ENCODE measurements at regions not wholly inside any gene's neighbourhood (a gene's known extent, or its start where the extent isn't known, plus 50 kb on each side); places are given as distances from the start of the nearest gene placed in this dataset.

GRCh38 chr1:232267092-232267836 is 362.7 kb downstream of the SIPA1L2 start:
- TF ChIP-seq, protein P1, sequence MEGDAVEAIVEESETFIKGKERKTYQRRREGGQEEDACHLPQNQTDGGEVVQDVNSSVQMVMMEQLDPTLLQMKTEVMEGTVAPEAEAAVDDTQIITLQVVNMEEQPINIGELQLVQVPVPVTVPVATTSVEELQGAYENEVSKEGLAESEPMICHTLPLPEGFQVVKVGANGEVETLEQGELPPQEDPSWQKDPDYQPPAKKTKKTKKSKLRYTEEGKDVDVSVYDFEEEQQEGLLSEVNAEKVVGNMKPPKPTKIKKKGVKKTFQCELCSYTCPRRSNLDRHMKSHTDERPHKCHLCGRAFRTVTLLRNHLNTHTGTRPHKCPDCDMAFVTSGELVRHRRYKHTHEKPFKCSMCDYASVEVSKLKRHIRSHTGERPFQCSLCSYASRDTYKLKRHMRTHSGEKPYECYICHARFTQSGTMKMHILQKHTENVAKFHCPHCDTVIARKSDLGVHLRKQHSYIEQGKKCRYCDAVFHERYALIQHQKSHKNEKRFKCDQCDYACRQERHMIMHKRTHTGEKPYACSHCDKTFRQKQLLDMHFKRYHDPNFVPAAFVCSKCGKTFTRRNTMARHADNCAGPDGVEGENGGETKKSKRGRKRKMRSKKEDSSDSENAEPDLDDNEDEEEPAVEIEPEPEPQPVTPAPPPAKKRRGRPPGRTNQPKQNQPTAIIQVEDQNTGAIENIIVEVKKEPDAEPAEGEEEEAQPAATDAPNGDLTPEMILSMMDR (IDR thresholded peaks at IDR 0.05), result no peak
- TF ChIP-seq POLR2A (IDR thresholded peaks at IDR 0.05), result no peak
- no peak for TF ChIP-seq EP300 (IDR thresholded peaks at IDR 0.05)
- no peak for TF ChIP-seq POLR2AphosphoS5 (IDR thresholded peaks at IDR 0.05)
- Histone ChIP-seq H3K27me3 (no peaks in the 10 kb centered on the region), H3K9me3 (no peaks in the 10 kb centered on the region), H3K36me3 (no peaks in the 10 kb centered on the region), H3K4me1 (no peaks in the 10 kb centered on the region), H3K4me3 (no peak overlapping the region), H3K27ac (no peak overlapping the region)
- no peak for DNase-seq (ENCODE audit: low spot score in 2 of 2)
- 80% methylated on average over 5 of the region's 5 CpGs for WGBS

- Histone ChIP-seq H3K9me3 (no peaks in the 10 kb centered on the region), H3K27ac (no peak overlapping the region), H3K36me3 (no peaks in the 10 kb centered on the region), H3K4me1 (peaks cover 4% of the 10 kb centered on the region), H3K4me3 (no peak overlapping the region), H3K27me3 (no peaks in the 10 kb centered on the region)
- TF ChIP-seq POLR2A (IDR thresholded peaks at IDR 0.05) (no peak), POLR2AphosphoS5 (IDR thresholded peaks at IDR 0.05) (no peak), EP300 (IDR thresholded peaks at IDR 0.05) (no peak)
- TF ChIP-seq, protein P1 (IDR thresholded peaks at IDR 0.05), result no peak
- 92% methylated on average over 3 of the region's 3 CpGs for WGBS
- no peak for DNase-seq (ENCODE audit: low spot score in 2 of 2)
Measured at GRCh38 chr1:232263452-232263851, 366.5 kb downstream of the SIPA1L2 start.

- no peaks in the 10 kb centered on the region for H3K36me3 ChIP-seq
- no peak for DNase-seq (ENCODE audit: low spot score in 2 of 2)
- H3K27ac ChIP-seq, result no peak overlapping the region
- WGBS, result 98% methylated on average over 3 of the region's 3 CpGs
- H3K9me3 ChIP-seq, result no peaks in the 10 kb centered on the region
- H3K27me3 ChIP-seq, result no peaks in the 10 kb centered on the region
- no peak for TF ChIP-seq EP300 (IDR thresholded peaks at IDR 0.05)
- TF ChIP-seq, protein P1 (IDR thresholded peaks at IDR 0.05), result no peak
- no peak for TF ChIP-seq POLR2A (IDR thresholded peaks at IDR 0.05)
- TF ChIP-seq POLR2AphosphoS5 (IDR thresholded peaks at IDR 0.05), result no peak
- no peak overlapping the region for H3K4me3 ChIP-seq
- H3K4me1 ChIP-seq, result peaks cover 4% of the 10 kb centered on the region
Measured at GRCh38 chr1:232262991-232263390, 366.9 kb downstream of the SIPA1L2 start.

DNA sequence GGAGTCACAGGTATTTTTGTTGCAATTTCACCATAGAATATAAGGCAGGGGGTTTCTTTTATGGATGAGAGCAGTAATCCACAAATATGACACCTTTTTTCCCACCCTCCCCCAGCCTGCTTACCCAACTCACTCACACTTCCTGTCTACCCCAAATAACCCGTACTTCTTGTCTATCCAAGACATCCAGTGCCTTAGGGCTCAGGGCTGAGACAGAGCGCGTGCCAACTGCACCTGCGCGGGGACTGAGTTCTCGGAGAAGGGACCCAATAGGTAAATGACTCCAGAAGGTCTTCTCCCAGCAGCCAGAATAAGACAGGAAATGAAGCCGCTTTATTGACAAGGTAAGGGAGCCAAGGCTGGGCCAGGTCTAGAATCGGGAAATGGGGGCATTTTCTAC is 369.1 kb downstream of the SIPA1L2 start:
- Histone ChIP-seq H3K36me3 (no peaks in the 10 kb centered on the region), H3K9me3 (no peaks in the 10 kb centered on the region), H3K4me1 (peaks cover 4% of the 10 kb centered on the region), H3K27ac (no peak overlapping the region), H3K4me3 (no peak overlapping the region), H3K27me3 (no peaks in the 10 kb centered on the region)
- TF ChIP-seq POLR2AphosphoS5 (IDR thresholded peaks at IDR 0.05) (no peak), POLR2A (IDR thresholded peaks at IDR 0.05) (no peak), EP300 (IDR thresholded peaks at IDR 0.05) (no peak)
- TF ChIP-seq, protein P1 (IDR thresholded peaks at IDR 0.05), result no peak
- WGBS, result 61% methylated on average over 8 of the region's 8 CpGs
- DNase-seq (ENCODE audit: low spot score in 2 of 2), result no peak

DNA sequence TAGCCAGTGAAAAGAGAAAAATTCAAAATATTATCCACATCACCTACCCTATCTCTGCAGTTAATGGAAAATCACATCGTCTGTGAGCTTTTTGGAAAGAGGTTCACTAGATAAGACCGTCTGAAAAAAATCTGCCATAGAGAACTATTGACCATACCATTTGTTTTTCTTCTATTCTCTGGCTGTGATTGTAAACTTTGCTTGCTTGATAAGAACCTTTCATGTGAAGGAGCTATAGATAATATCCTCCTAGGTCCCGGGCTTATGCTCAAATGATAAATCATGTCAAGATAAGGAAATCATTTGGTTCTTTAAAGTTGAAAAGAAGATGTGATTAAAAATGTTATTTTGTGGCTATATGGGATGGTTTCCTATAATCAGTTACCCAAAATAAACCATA is 369.9 kb downstream of the SIPA1L2 start:
- H3K4me1 ChIP-seq, result peaks cover 4% of the 10 kb centered on the region
- H3K36me3 ChIP-seq, result no peaks in the 10 kb centered on the region
- no peak for TF ChIP-seq POLR2AphosphoS5 (IDR thresholded peaks at IDR 0.05)
- TF ChIP-seq EP300 (IDR thresholded peaks at IDR 0.05), result no peak
- TF ChIP-seq POLR2A (IDR thresholded peaks at IDR 0.05), result no peak
- TF ChIP-seq, protein P1 (IDR thresholded peaks at IDR 0.05), result no peak
- no peaks in the 10 kb centered on the region for H3K27me3 ChIP-seq
- H3K9me3 ChIP-seq, result no peaks in the 10 kb centered on the region
- no peak for DNase-seq (ENCODE audit: low spot score in 2 of 2)
- no peak overlapping the region for H3K4me3 ChIP-seq
- 58% methylated on average over 3 of the region's 3 CpGs for WGBS
- H3K27ac ChIP-seq, result no peak overlapping the region
